DMS153 treated with DMSO at 0.1 percent for 48 hours (cell line): ENCODE measurements at regions not wholly inside any gene's neighbourhood (a gene's known extent, or its start where the extent isn't known, plus 50 kb on each side); places are given as distances from the start of the nearest gene placed in this dataset.
A peak's percentile ranks its signal among the peaks of the same experiment; 100 is the strongest.
"Not testable (repeated sequence)": the region's sequence is repeated elsewhere in the genome, so short reads cannot be mapped to it uniquely, and the experiment has no call there.

Experiments used
- DNase-seq: peaks from one replicate; lab custom pipeline; 2025; ENCODE audit not compliant: unreplicated experiment; lab: John Stamatoyannopoulos, UW

DNA sequence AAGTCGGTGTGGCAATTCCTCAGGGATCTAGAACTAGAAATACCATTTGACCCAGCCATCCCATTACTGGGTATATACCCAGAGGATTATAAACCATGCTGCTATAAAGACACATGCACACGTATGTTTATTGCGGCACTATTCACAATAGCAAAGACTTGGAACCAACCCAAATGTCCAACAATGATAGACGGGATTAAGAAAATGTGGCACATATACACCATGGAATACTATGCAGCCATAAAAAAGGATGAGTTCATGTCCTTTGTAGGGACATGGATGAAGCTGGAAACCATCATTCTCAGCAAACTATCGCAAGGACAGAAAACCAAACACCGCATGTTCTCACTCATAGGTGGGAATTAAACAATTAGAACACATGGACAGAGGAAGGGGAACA is 80.6 kb upstream of the ST3GAL5 start:
- DNase-seq = not testable (repeated sequence)

DNA sequence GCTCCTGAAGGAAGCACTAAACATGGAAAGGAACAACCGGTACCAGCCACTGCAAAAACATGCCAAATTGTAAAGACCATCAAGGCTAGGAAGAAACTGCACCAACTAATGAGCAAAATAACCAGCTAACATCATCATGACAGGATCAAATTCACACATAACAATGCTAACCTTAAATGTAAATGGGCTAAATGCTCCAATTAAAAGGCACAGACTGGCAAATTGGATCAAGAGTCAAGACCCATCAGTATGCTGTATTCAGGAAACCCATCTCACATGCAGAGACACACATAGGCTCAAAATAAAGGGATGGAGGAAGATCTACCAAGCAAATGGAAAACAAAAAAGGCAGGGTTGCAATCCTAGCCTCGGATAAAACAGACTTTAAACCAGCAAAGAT is 77.0 kb upstream of the ST3GAL5 start:
- not testable (repeated sequence) for DNase-seq

DNA sequence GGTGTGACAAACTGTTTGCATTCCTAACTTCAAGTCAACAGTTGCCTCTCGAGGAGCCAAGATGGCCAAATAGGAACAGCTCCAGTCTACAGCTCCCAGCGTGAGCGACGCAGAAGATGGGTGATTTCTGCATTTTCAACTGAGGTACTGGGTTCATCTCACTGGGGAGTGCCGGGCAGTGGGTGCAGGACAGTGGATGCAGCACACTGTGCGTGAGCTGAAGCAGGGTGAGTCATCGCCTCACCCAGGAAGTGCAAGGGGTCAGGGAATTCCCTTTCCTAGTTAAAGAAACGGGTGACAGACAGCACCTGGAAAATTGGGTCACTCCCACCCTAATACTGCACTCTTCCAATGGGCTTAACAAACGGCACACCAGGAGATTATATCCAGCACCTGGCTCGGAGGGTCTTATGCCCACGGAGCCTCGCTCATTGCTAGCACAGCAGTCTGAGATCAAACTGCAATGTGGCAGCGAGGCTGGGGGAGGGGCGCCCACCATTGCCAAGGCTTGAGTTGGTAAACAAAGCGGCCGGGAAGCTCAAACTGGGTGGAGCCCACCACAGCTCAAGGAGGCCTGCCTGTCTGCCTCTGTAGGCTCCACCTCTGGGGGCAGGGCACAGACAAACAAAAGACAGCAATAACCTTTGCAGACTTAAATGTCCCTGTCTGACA is 75.1 kb upstream of the ST3GAL5 start:
- DNase-seq = not testable (repeated sequence)

DNA sequence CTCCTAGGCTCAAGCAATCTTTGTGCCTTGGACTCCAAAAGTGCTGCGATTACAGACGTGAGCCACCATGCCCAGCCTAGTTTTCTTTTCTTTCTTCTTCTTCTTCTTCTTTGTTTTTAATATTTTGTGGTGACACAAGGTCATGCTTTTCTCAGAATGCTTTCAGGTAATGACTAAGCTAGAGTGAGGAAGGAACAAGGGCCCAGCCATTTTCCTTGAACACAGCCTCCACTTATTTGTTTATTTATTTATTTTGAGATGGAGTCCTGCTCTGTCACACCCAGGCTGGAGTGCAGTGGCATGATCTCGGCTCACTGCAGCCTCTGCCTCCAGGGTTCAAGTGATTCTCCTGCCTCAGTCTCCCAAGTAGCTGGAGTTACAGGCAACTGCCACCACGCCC is 74.3 kb upstream of the ST3GAL5 start:
- DNase-seq = no peak

DNA sequence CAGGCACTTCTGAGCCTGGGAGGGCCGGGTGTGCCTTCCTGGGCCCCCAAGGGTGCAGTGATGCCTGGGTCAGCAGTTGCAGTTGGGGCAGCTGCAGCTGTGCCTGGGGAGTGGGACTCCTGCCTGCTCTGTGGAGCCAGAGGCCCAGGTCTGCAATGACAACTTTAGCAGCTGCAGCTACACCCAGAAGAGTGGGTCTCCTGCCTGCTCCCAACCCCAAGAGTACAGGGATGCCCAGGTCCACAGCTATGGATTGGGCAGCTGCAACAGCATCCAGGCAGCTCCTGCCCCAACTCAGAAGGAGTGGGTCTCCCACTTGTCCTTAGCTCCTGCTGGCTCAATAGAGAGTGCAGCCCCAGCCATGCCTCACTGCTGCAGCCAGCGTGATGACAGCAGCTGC is 73.0 kb upstream of the ST3GAL5 start:
- no peak for DNase-seq

DNA sequence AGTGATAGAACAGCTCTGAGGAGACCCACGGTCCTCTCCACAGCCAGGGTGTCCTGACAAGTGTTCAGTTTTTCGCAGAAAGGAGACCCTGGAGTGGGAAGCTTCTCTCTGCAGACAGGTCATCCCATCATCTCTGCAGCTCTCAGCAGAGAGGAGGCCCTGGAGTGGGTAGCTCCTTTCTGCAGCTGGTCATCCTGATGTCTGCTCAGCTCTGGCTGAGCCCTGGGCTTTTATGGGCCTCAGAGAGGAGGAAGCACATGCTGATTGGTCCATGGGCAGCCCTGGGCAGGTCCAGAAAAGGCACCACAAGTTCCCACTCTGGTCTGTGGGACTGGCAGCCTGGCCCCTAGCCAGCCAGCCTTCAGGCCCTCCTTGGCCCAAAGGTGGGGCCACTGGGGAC is 72.3 kb upstream of the ST3GAL5 start:
- no peak for DNase-seq

DNA sequence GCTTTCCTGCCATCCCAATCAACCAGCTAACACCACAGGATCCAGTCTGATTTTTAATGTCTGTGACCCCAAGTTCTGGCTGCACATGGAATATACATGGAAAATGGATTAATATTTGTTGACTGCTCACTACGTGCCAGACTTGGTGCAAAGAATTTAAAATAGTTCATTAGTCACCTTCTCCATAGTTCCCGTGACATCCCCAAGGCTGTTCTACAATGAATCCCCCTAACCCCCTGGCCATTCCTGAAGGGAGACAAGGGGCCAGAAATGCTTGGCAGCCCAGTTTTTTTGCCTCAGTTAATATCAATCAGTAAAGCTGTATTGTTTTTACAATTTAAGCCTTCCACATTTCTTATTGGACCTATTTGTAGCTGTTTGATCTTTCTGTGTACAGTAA is 71.0 kb upstream of the ST3GAL5 start:
- DNase-seq = no peak

DNA sequence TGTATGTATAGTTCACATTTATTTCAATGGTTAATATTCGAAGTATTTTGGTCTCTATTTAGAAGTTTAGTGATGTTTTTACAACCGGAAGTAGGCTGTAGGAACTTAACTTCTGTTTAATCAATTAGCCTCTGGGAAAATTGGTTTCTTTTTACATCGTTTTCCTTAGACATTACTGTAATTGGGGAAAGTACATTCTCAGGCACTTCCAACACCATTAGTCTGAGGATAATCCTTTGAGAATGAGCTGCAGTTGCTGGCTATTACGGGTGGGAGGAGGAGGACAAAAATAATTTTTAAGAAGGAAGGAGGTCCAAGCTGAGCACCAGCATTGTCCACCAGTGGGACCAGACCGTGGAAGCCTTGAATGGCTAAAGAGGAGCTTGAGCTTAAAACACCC is 70.4 kb upstream of the ST3GAL5 start:
- DNase-seq = no peak

DNA sequence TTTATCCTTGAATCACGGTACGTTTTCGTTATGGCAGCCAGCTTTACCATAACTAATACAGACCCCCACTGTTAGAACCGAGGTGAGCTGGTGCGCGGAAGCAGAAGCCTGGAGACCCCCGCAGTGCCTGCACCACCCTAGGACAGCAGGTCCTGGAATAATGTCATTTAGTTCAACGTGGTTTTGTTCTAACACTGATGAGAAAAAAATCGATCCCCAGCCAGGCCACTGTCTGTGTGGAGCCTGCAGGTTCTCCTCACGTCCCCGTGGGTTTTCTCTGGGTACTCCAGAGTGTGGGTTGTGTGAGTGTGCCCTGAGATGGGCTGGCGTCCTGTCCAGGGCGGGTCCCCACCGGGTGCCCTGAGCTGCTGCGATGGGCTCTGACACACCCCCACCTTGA is 69.9 kb upstream of the ST3GAL5 start:
- DNase-seq = no peak

DNA sequence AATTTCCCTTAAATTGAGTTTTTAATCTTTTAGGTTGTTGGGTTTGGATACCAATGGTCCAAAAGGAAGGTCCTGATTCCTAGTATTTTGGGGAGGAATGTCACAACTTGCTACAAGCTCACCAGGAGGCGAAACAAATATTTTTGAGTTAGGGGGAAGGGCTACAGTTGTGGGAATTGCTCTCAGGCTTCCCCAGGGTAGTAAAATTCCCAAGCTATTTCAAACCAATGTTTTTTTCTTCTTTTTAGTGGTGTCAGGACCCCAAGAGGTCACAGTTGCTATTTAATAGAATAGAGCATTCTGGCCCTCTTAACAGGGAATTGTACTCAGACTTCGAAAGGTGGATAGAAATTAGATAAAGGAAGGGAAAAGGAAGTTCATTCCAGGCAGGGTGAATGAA is 68.5 kb upstream of the ST3GAL5 start:
- no peak for DNase-seq

DNA sequence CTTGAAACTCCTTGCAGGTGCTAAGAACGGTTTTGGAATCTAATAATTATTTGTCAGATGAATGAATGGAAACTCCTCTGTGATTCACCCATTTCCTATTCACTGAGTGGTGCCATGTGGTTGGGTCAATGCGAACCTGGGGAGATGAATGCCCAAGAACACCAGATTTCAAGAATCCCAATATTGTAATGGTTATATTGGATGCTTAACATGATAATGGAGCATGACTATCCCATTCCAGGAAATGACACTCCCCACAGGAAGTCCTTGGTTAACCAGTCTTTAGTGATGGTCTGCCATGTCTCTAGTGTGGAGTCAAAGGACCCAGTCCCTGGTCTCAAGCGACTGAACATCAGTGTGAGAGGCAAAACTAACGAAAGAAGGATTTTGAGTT is 67.9 kb upstream of the ST3GAL5 start:
- DNase-seq = no peak

DNA sequence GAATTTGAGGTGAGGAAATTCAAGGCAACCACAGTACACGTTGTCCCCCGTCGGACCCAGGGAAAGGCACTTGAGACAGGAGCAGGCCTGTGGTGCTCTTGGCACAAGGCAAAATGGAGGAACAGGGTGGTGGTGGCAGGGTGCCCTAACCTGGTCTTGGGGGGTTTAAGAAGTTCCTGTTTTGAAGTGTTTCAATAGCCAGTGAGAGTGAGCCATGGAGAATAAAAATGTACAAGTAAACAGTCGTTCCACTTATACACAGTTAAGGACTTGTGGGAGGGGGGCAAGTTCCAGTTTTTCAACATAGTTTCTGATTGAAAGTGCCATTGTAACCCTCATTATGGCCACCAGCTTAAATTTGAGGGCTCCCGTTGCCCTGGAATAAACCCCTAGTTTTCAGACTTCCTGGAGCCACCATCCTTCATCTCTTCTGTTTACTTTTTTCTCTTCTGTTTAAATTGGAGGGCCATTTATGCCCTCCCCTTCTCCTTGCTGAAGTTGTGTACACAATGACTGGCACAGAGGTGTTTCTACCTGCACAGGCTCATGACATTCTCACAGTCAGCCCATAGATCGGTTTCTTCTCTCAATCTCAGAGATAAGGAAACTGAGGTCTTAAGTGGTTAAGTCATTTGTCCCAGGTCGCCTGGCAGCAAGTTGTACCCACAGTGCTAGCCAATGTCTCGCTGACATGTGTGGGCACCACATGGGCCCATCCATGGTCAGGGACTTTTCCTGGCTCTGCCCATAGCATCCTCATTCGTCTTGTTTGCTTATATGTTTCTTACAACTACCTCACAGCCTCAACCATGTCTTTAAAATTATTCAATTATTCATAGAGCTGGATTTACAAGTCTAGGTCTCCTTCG is 66.0 kb upstream of the ST3GAL5 start:
- DNase-seq = peak; percentile 78

DNA sequence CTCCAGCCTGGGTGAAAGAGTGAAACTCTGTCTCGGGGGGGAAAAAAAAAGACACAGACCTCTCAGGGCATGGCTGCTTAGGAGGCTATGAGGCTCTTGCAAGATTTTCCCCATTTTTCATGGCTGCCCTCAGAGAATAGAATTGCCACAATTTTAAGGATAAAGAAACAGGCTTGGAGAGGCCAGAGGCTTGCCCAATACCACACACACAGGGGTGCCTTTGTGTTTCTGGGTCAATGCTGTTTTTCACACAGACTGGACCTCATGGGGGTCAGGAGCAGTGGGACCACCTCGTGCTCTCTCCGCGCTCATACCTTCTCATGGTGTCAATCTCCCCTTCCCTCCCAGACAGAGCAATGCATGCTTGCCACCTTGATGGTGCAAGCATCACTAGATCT is 65.4 kb upstream of the ST3GAL5 start:
- DNase-seq = no peak

DNA sequence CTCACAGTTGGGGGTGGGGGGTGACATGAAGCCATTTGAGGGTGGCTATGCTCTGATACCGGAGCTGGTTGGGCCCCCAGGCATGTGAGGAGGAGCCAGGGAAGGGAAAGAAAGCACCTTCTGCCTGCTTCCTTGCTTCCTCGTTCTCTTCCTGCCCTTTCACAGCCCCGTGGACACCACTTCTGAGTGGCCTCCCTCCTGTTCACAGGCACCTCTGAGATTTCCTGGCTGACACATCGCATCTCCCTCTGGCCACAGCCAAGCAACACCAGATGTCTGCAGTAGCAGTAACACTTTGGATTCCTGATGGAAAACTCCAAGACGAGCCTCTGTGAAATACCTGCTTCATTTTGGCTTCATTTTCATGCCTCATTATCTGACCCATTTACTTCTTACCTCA is 64.7 kb upstream of the ST3GAL5 start:
- DNase-seq = no peak

DNA sequence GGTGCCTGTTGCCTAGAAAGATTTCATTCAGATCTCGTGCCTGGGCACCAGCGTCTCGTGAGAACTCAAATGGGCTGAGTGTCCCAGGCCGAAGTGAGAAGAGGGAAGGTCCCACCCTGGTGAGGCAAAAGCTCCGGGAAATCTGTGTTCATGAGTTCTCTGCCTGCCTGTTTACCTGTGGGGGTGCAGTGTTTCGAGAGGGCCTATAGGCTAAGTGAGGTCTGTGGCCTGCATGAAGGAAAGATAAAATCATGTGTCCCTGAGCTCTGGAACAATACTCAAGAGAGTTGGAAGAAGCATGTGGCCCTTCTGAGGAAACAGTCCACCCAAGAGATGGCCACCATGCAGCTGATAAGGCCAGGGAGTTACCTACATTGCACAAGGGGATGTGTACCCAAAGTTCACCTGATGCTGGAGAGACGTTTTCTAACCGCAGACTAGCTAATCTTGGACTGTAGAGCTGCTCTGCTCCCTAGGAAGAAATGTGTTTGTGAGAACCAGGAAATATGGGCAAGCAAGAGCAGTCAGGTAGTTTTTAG is 63.5 kb upstream of the ST3GAL5 start:
- DNase-seq = no peak

DNA sequence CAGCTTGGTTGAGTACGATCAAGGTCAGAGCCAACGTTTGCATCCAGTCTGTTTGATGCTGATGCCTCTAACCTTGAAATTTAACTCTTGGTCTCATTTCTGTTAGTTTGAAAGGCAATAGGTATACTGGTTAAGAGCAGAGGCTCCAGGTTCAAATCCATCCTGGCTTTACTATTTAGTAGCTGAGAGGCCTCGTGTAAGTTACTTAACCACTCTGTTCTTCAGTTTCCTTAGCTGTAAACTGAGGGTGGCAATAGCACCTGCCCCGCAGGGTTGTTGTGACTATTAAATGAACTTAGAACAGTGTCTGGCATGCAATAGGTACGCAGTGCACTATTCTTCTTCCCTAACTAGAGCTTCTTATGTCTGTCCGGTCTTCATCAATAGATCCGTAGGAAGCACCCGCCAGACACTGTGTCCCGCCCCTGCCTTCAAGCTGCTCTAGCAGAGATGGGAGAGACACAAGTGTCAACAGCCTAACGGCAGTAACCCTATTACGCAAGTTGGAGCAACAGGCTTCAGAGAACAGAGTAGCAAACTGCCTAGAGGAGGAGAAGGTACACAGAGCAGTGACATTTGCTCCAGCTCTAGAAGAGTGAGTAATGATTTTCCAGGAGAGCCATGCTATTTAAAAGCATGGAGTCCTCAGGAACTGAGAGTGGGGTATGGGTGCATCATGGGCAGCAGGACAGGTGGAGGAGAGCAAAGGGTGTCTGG is 62.7 kb upstream of the ST3GAL5 start:
- DNase-seq = no peak

DNA sequence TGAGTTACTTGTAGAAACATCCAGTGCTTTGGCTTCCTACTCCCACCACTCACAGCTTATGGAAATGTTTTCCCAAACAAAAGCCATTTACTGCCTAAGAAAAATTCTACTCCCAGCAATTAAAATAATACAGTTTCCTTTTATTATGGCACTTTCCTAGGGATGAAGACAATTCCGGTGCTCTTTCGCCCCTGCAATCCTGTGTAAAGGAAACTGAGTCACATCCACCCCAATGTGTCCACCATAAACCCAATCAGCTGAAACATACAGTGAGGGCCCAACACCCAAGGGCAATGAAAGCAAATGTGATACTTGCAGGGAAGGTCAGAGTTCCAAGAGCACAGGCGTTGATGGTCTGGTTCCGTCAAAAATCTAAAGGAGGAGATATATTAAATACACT is 62.0 kb upstream of the ST3GAL5 start:
- DNase-seq = no peak

DNA sequence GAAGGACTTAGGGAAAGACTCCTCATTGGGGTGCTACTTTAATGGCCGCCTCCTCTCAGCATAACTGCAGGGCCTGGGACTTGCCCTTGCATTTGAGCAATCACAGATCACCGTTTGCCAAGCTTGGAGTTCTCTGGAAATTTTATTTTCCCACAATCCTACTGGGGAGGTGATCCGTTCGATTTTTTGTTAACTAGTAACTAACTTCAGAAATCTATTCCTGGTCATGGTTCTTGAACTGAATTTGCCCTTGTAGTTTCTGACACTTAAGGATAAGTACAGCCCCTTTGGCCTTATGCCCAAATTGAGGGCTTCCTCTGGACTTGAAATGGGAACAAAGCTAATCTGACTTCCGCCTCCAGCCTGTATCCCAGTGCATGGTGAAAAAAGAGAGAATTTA is 60.5 kb upstream of the ST3GAL5 start:
- DNase-seq = no peak

DNA sequence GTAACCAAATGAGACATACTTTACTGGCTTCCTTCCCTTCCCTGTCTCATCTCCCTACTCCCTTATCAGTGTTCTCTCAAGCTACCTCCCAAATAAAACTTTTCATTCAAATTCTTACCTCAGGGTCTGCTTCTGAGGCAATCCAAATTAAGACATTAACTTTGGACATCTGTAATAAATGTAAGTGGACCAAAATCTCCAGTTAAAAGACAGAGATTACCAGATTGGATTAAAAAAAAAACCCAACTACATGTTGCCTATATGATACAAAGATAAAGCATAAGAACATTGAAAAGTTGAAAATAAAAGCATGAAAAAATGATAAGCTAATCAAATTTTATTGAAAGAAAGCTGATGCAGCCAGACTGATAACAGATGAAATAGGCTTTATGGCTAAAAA is 58.8 kb upstream of the ST3GAL5 start:
- DNase-seq = no peak

DNA sequence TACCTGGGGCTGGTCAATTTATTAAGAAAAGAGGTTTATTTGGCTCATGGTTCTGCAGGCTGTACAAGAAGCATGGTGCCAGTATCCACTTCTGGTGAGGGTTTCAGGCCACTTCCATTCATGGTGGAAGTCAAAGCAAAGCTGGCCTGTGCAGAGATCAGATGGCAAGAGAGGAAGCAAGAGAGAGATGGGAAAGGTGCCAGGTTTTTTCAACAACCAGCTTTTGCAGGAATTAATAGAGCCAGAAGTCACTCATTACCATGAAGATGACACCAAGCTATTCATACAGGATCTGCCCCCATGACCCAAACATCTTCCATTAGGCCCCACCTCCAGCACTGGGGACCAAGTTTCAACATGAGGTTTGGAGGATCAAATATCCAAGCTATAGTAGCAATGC is 56.8 kb upstream of the ST3GAL5 start:
- no peak for DNase-seq

DNA sequence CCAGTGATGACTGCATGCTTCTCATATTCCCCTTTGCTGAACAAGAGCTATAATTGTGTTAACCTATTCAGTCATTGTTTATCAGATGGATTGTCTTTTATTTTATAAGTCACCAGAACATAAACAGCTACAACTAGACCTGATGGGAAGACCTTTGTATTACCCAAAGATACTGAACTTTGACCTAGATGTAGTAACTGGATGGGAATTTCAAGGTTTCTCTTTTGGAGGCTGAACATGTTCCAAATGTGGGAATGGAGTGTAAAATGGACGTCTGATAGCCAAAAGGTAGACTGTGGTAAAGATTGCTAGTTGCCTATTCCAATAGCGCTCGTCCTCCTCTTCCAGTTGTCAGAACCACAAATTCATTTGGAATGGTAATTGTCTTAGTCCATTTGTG is 56.4 kb upstream of the ST3GAL5 start:
- DNase-seq = no peak
